Muscle layer of duodenum (tissue), 2 donors: ENCODE measurements at regions not wholly inside any gene's neighbourhood (a gene's known extent, or its start where the extent isn't known, plus 50 kb on each side); places are given as distances from the start of the nearest gene placed in this dataset.

Experiments used
- H3K27ac ChIP-seq: one replicate; pipeline ENCODE4 v1.7.0; 2013; ENCODE audit warnings: mild to moderate bottlenecking, low read length
- H3K27me3 ChIP-seq: one replicate; pipeline ENCODE4 v1.7.0; 2013; ENCODE audit warnings: low read depth, mild to moderate bottlenecking, control low read depth, low read length
- H3K36me3 ChIP-seq, 2 donors: one replicate each; pipeline ENCODE4 v1.7.0; 2013; ENCODE audit warnings: low read length in 2 of 2, control low read depth in 1 of 2, mild to moderate bottlenecking in 1 of 2; ENCODE audit not compliant: insufficient read depth in 2 of 2, control insufficient read depth in 1 of 2
- H3K4me1 ChIP-seq, 2 donors: one replicate each; pipeline ENCODE4 v1.7.0; 2013; ENCODE audit warnings: low read length in 2 of 2, mild to moderate bottlenecking in 2 of 2, control low read depth in 1 of 2, moderate library complexity in 1 of 2; ENCODE audit not compliant: insufficient read depth in 2 of 2, control insufficient read depth in 1 of 2
- H3K4me3 ChIP-seq, 2 donors: one replicate each; pipeline ENCODE4 v1.7.0; 2013; ENCODE audit warnings: low read length in 2 of 2, low read depth in 1 of 2, mild to moderate bottlenecking in 1 of 2
- H3K9me3 ChIP-seq, 2 donors: one replicate each; pipeline ENCODE4 v1.7.0; 2013; ENCODE audit warnings: low read length in 2 of 2, control low read depth in 1 of 2, mild to moderate bottlenecking in 1 of 2; ENCODE audit not compliant: control insufficient read depth in 1 of 2
- donor health status: healthy.

GRCh38 chr4:136516371-136516770 lies 1015.9 kb downstream of the PCDH18 start:
- Histone ChIP-seq H3K4me1 (no peaks in the 10 kb centered on the region), H3K27me3 (no peaks in the 10 kb centered on the region), H3K36me3 (no peaks in the 10 kb centered on the region), H3K4me3 (no peak overlapping the region), H3K9me3 (no peaks in the 10 kb centered on the region), H3K27ac (no peak overlapping the region)

- H3K27me3 ChIP-seq, result no peaks in the 10 kb centered on the region
- H3K4me1 ChIP-seq, result no peaks in the 10 kb centered on the region
- H3K9me3 ChIP-seq, result peaks cover 0 to 2% of the 10 kb centered on the region in 2 donors
- no peaks in the 10 kb centered on the region for H3K36me3 ChIP-seq
- no peak overlapping the region for H3K4me3 ChIP-seq
- H3K27ac ChIP-seq, result no peak overlapping the region
Measured at GRCh38 chr4:136505020-136505419, 1027.3 kb downstream of the PCDH18 start.

GRCh38 chr4:136495851-136496250 lies 1036.4 kb downstream of the PCDH18 start:
- H3K27me3 ChIP-seq, result no peaks in the 10 kb centered on the region
- H3K9me3 ChIP-seq, result no peaks in the 10 kb centered on the region
- H3K4me1 ChIP-seq, result no peaks in the 10 kb centered on the region
- H3K27ac ChIP-seq, result no peak overlapping the region
- no peaks in the 10 kb centered on the region for H3K36me3 ChIP-seq
- H3K4me3 ChIP-seq, result no peak overlapping the region

GRCh38 chr4:136495076-136495475 lies 1037.2 kb downstream of the PCDH18 start:
- Histone ChIP-seq H3K4me3 (no peak overlapping the region), H3K9me3 (no peaks in the 10 kb centered on the region), H3K27ac (no peak overlapping the region), H3K27me3 (no peaks in the 10 kb centered on the region), H3K4me1 (no peaks in the 10 kb centered on the region), H3K36me3 (no peaks in the 10 kb centered on the region)

GRCh38 chr4:136489101-136489500 lies 1043.2 kb downstream of the PCDH18 start:
- no peak overlapping the region for H3K4me3 ChIP-seq
- H3K27ac ChIP-seq, result no peak overlapping the region
- no peaks in the 10 kb centered on the region for H3K36me3 ChIP-seq
- H3K9me3 ChIP-seq, result no peaks in the 10 kb centered on the region
- H3K4me1 ChIP-seq, result no peaks in the 10 kb centered on the region
- no peaks in the 10 kb centered on the region for H3K27me3 ChIP-seq

- Histone ChIP-seq H3K9me3 (no peaks in the 10 kb centered on the region), H3K4me3 (no peak overlapping the region), H3K27ac (no peak overlapping the region), H3K36me3 (no peaks in the 10 kb centered on the region), H3K4me1 (no peaks in the 10 kb centered on the region), H3K27me3 (no peaks in the 10 kb centered on the region)
Measured at GRCh38 chr4:136484996-136485395, 1047.3 kb downstream of the PCDH18 start.

GRCh38 chr4:136476753-136477152 lies 1055.5 kb downstream of the PCDH18 start:
- Histone ChIP-seq H3K9me3 (no peaks in the 10 kb centered on the region), H3K27ac (no peak overlapping the region), H3K4me3 (no peak overlapping the region), H3K4me1 (no peaks in the 10 kb centered on the region), H3K27me3 (no peaks in the 10 kb centered on the region), H3K36me3 (no peaks in the 10 kb centered on the region)

GRCh38 chr4:136471051-136471450 lies 1061.2 kb downstream of the PCDH18 start:
- H3K36me3 ChIP-seq, result no peaks in the 10 kb centered on the region
- H3K27me3 ChIP-seq, result no peaks in the 10 kb centered on the region
- H3K9me3 ChIP-seq, result peaks cover 0 to 3% of the 10 kb centered on the region in 2 donors
- no peak overlapping the region for H3K4me3 ChIP-seq
- H3K4me1 ChIP-seq, result no peaks in the 10 kb centered on the region
- H3K27ac ChIP-seq, result no peak overlapping the region

- Histone ChIP-seq H3K4me3 (no peak overlapping the region), H3K4me1 (no peaks in the 10 kb centered on the region), H3K27me3 (no peaks in the 10 kb centered on the region), H3K9me3 (peaks cover 0 to 3% of the 10 kb centered on the region in 2 donors), H3K36me3 (no peaks in the 10 kb centered on the region), H3K27ac (no peak overlapping the region)
Measured at GRCh38 chr4:136465691-136466090, 1066.6 kb downstream of the PCDH18 start.

GRCh38 chr4:136463941-136464340 lies 1068.4 kb downstream of the PCDH18 start:
- Histone ChIP-seq H3K4me1 (no peaks in the 10 kb centered on the region), H3K4me3 (no peak overlapping the region), H3K36me3 (no peaks in the 10 kb centered on the region), H3K27ac (no peak overlapping the region), H3K27me3 (no peaks in the 10 kb centered on the region), H3K9me3 (peaks cover 0 to 3% of the 10 kb centered on the region in 2 donors)

GRCh38 chr4:136461533-136461932 lies 1070.8 kb downstream of the PCDH18 start:
- Histone ChIP-seq H3K27me3 (no peaks in the 10 kb centered on the region), H3K4me3 (no peak overlapping the region), H3K27ac (no peak overlapping the region), H3K9me3 (no peaks in the 10 kb centered on the region), H3K4me1 (no peaks in the 10 kb centered on the region), H3K36me3 (no peaks in the 10 kb centered on the region)

- Histone ChIP-seq H3K36me3 (no peaks in the 10 kb centered on the region), H3K27me3 (no peaks in the 10 kb centered on the region), H3K9me3 (no peaks in the 10 kb centered on the region), H3K4me3 (no peak overlapping the region), H3K4me1 (no peaks in the 10 kb centered on the region), H3K27ac (no peak overlapping the region)
Measured at GRCh38 chr4:136458326-136458725, 1074.0 kb downstream of the PCDH18 start.
